Keratinocyte (primary cell): ENCODE measurements at regions not wholly inside any gene's neighbourhood (a gene's known extent, or its start where the extent isn't known, plus 50 kb on each side); places are given as distances from the start of the nearest gene placed in this dataset.

Experiments used
- EZH2 ChIP-seq: IDR thresholded peaks from one replicate; pipeline ENCODE4 v1.6.1; 2012; ENCODE audit warnings: inconsistent platforms, mild to moderate bottlenecking, low read length, moderate library complexity
- TF ChIP-seq, protein P1 (sequence below), 3 experiments: IDR thresholded peaks in 1 of 3; conservative IDR thresholded peaks in 1 of 3; optimal IDR thresholded peaks in 1 of 3; 2 replicates in 2 of 3; 3 replicates in 1 of 3; pipeline versions ENCODE3 to v1.5.1; 2011; ENCODE audit warnings: low read length in 3 of 3, mild to moderate bottlenecking in 3 of 3, moderate library complexity in 2 of 3, control low read depth in 1 of 3, inconsistent platforms in 1 of 3; ENCODE audit not compliant: insufficient read depth in 2 of 3; ENCODE audit errors: extremely low read depth in 1 of 3

- TF ChIP-seq, protein P1, sequence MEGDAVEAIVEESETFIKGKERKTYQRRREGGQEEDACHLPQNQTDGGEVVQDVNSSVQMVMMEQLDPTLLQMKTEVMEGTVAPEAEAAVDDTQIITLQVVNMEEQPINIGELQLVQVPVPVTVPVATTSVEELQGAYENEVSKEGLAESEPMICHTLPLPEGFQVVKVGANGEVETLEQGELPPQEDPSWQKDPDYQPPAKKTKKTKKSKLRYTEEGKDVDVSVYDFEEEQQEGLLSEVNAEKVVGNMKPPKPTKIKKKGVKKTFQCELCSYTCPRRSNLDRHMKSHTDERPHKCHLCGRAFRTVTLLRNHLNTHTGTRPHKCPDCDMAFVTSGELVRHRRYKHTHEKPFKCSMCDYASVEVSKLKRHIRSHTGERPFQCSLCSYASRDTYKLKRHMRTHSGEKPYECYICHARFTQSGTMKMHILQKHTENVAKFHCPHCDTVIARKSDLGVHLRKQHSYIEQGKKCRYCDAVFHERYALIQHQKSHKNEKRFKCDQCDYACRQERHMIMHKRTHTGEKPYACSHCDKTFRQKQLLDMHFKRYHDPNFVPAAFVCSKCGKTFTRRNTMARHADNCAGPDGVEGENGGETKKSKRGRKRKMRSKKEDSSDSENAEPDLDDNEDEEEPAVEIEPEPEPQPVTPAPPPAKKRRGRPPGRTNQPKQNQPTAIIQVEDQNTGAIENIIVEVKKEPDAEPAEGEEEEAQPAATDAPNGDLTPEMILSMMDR (optimal IDR thresholded peaks at IDR 0.05 in 1 of 3, IDR thresholded peaks at IDR 0.05 in 1 of 3, conservative IDR thresholded peaks at IDR 0.05 in 1 of 3; ENCODE audit: extremely low read depth in 1 of 3, insufficient read depth in 2 of 3, low read length in 3 of 3), result no peak
- TF ChIP-seq EZH2, result no peak
Measured at GRCh38 chr12:93019212-93019927, 90.3 kb upstream of the EEA1 start.
